ENCODE measurements at regions not wholly inside any gene's neighbourhood (a gene's known extent, or its start where the extent isn't known, plus 50 kb on each side); places are given as distances from the start of the nearest gene placed in this dataset.

GRCh38 chr12:97784904-97785303 is 322.3 kb downstream of the RMST start:
- Histone ChIP-seq H3K4me1 (ENCODE audit: control insufficient read depth, insufficient read depth, low read length) (no peaks in the 10 kb centered on the region), H3K4me3 (ENCODE audit: low read length) (no peak overlapping the region), H3K9me3 (ENCODE audit: control insufficient read depth, low read depth, low read length) (no peaks in the 10 kb centered on the region), H3K27me3 (ENCODE audit: control insufficient read depth, insufficient read depth, low read length) (no peaks in the 10 kb centered on the region), H3K36me3 (ENCODE audit: control insufficient read depth, insufficient read depth, low read length) (no peaks in the 10 kb centered on the region), H3K27ac (ENCODE audit: low read length) (no peak overlapping the region)
- no peak for DNase-seq

DNA sequence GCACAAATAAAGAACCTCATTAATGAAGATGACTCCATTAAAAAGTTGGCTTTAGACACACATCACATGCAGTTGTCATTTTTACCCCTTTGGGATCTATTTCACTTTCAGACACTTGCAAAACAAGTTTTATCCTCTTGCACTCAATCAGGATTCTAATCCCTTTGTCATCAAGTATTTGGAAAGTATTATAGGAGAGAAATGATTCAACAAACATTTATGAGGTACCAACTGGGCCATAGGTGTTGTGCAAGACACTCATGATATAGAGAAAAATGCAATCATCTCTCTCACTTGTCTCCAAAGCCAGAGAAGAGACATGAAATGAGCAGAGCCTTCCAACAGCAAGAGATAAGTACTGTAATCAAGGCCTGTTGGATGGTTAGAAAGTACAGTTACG is 327.7 kb downstream of the RMST start:
- no peak overlapping the region for H3K27ac ChIP-seq (ENCODE audit: low read length)
- no peaks in the 10 kb centered on the region for H3K27me3 ChIP-seq (ENCODE audit: control insufficient read depth, insufficient read depth, low read length)
- H3K9me3 ChIP-seq (ENCODE audit: control insufficient read depth, low read depth, low read length), result no peaks in the 10 kb centered on the region
- H3K4me1 ChIP-seq (ENCODE audit: control insufficient read depth, insufficient read depth, low read length), result no peaks in the 10 kb centered on the region
- WGBS (ENCODE audit: insufficient coverage, low lambda C conversion rate), result no CpG with 5 or more reads among the region's 1 CpG
- no peak overlapping the region for H3K4me3 ChIP-seq (ENCODE audit: low read length)
- DNase-seq, result no peak
- H3K36me3 ChIP-seq (ENCODE audit: control insufficient read depth, insufficient read depth, low read length), result no peaks in the 10 kb centered on the region

GRCh38 chr12:97797473-97797872 is 334.9 kb downstream of the RMST start:
- H3K36me3 ChIP-seq (ENCODE audit: control insufficient read depth, insufficient read depth, low read length), result no peaks in the 10 kb centered on the region
- H3K4me1 ChIP-seq (ENCODE audit: control insufficient read depth, insufficient read depth, low read length), result no peaks in the 10 kb centered on the region
- no peaks in the 10 kb centered on the region for H3K27me3 ChIP-seq (ENCODE audit: control insufficient read depth, insufficient read depth, low read length)
- no peak for DNase-seq
- no peak overlapping the region for H3K27ac ChIP-seq (ENCODE audit: low read length)
- no CpG with 5 or more reads among the region's 3 CpGs for WGBS (ENCODE audit: insufficient coverage, low lambda C conversion rate)
- H3K4me3 ChIP-seq (ENCODE audit: low read length), result no peak overlapping the region
- H3K9me3 ChIP-seq (ENCODE audit: control insufficient read depth, low read depth, low read length), result no peaks in the 10 kb centered on the region

GRCh38 chr12:97800561-97800960 is 338.0 kb downstream of the RMST start:
- Histone ChIP-seq H3K27me3 (ENCODE audit: control insufficient read depth, insufficient read depth, low read length) (no peaks in the 10 kb centered on the region), H3K4me1 (ENCODE audit: control insufficient read depth, insufficient read depth, low read length) (no peaks in the 10 kb centered on the region), H3K4me3 (ENCODE audit: low read length) (no peak overlapping the region), H3K9me3 (ENCODE audit: control insufficient read depth, low read depth, low read length) (no peaks in the 10 kb centered on the region), H3K27ac (ENCODE audit: low read length) (no peak overlapping the region), H3K36me3 (ENCODE audit: control insufficient read depth, insufficient read depth, low read length) (no peaks in the 10 kb centered on the region)
- no peak for DNase-seq
- 81% methylated on average over 2 of the region's 3 CpGs for WGBS (ENCODE audit: insufficient coverage, low lambda C conversion rate)

GRCh38 chr12:97801471-97802059 is 339.0 kb downstream of the RMST start:
- Histone ChIP-seq H3K4me1 (ENCODE audit: control insufficient read depth, insufficient read depth, low read length) (no peaks in the 10 kb centered on the region), H3K4me3 (ENCODE audit: low read length) (no peak overlapping the region), H3K36me3 (ENCODE audit: control insufficient read depth, insufficient read depth, low read length) (no peaks in the 10 kb centered on the region), H3K27ac (ENCODE audit: low read length) (no peak overlapping the region), H3K9me3 (ENCODE audit: control insufficient read depth, low read depth, low read length) (no peaks in the 10 kb centered on the region), H3K27me3 (ENCODE audit: control insufficient read depth, insufficient read depth, low read length) (no peaks in the 10 kb centered on the region)
- DNase-seq, result no peak
- 93% methylated on average over 3 of the region's 5 CpGs for WGBS (ENCODE audit: insufficient coverage, low lambda C conversion rate)

- 52% methylated on average over 4 of the region's 8 CpGs for WGBS (ENCODE audit: insufficient coverage, low lambda C conversion rate)
- H3K27me3 ChIP-seq (ENCODE audit: control insufficient read depth, insufficient read depth, low read length), result no peaks in the 10 kb centered on the region
- H3K9me3 ChIP-seq (ENCODE audit: control insufficient read depth, low read depth, low read length), result no peaks in the 10 kb centered on the region
- H3K4me3 ChIP-seq (ENCODE audit: low read length), result no peak overlapping the region
- no peak overlapping the region for H3K27ac ChIP-seq (ENCODE audit: low read length)
- no peaks in the 10 kb centered on the region for H3K4me1 ChIP-seq (ENCODE audit: control insufficient read depth, insufficient read depth, low read length)
- no peak for DNase-seq
- no peaks in the 10 kb centered on the region for H3K36me3 ChIP-seq (ENCODE audit: control insufficient read depth, insufficient read depth, low read length)
Observed at GRCh38 chr12:97805146-97805545, 342.5 kb downstream of the RMST start.

DNA sequence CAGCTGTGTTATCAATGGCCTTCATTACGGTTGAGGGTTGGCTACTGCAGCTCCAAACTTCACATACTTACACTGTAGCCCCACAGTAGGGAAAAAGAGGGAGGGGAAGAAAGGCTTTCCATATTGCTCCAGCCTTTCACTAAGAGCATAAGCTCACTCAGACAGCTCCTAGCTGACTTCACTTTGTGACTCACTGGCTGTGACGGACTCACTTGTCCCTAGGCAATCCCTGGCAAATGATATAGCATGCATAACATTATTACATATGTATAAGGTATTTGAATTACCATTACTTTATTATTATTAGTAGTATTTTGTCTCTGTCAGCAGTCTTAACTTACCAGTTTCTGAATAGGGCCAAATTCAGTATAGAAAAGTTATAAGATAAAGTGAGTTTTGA is 350.7 kb downstream of the RMST start:
- Histone ChIP-seq H3K27me3 (ENCODE audit: control insufficient read depth, insufficient read depth, low read length) (no peaks in the 10 kb centered on the region), H3K9me3 (ENCODE audit: control insufficient read depth, low read depth, low read length) (no peaks in the 10 kb centered on the region), H3K36me3 (ENCODE audit: control insufficient read depth, insufficient read depth, low read length) (no peaks in the 10 kb centered on the region), H3K4me1 (ENCODE audit: control insufficient read depth, insufficient read depth, low read length) (no peaks in the 10 kb centered on the region), H3K4me3 (ENCODE audit: low read length) (no peak overlapping the region), H3K27ac (ENCODE audit: low read length) (no peak overlapping the region)
- WGBS (ENCODE audit: insufficient coverage, low lambda C conversion rate), result no CpG with 5 or more reads among the region's 2 CpGs
- no peak for DNase-seq

DNA sequence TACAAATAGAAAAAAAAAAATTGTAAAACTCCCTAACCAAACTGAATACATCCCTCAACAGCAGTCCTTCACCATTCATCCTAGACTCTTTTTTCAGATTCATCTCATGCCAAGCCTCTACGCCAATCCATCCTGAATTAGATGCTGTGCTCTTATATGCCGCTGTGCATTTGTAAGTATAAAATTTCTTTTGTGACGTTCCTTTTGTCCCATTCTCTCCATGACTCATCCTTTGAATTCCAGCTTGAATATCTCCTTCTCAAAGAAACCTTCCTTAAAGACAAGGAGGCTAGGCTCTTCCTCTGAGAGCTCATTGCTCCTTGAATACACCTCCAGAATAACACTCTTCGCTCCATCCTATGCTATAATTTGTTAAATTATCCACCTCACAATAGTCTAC is 359.2 kb downstream of the RMST start:
- no peak overlapping the region for H3K4me3 ChIP-seq (ENCODE audit: low read length)
- no peaks in the 10 kb centered on the region for H3K36me3 ChIP-seq (ENCODE audit: control insufficient read depth, insufficient read depth, low read length)
- no peaks in the 10 kb centered on the region for H3K4me1 ChIP-seq (ENCODE audit: control insufficient read depth, insufficient read depth, low read length)
- 100% methylated on average over 2 of the region's 4 CpGs for WGBS (ENCODE audit: insufficient coverage, low lambda C conversion rate)
- H3K9me3 ChIP-seq (ENCODE audit: control insufficient read depth, low read depth, low read length), result no peaks in the 10 kb centered on the region
- H3K27me3 ChIP-seq (ENCODE audit: control insufficient read depth, insufficient read depth, low read length), result no peaks in the 10 kb centered on the region
- DNase-seq, result no peak
- H3K27ac ChIP-seq (ENCODE audit: low read length), result no peak overlapping the region

- Histone ChIP-seq H3K36me3 (ENCODE audit: control insufficient read depth, insufficient read depth, low read length) (no peaks in the 10 kb centered on the region), H3K27ac (ENCODE audit: low read length) (no peak overlapping the region), H3K4me1 (ENCODE audit: control insufficient read depth, insufficient read depth, low read length) (no peaks in the 10 kb centered on the region), H3K4me3 (ENCODE audit: low read length) (no peak overlapping the region), H3K9me3 (ENCODE audit: control insufficient read depth, low read depth, low read length) (no peaks in the 10 kb centered on the region), H3K27me3 (ENCODE audit: control insufficient read depth, insufficient read depth, low read length) (no peaks in the 10 kb centered on the region)
- WGBS (ENCODE audit: insufficient coverage, low lambda C conversion rate), result 92% methylated on average over 2 of the region's 4 CpGs
- DNase-seq, result no peak
Observed at GRCh38 chr12:97835541-97835940, 372.9 kb downstream of the RMST start.

GRCh38 chr12:97837401-97837800 is 374.8 kb downstream of the RMST start:
- Histone ChIP-seq H3K4me3 (ENCODE audit: low read length) (no peak overlapping the region), H3K9me3 (ENCODE audit: control insufficient read depth, low read depth, low read length) (no peaks in the 10 kb centered on the region), H3K4me1 (ENCODE audit: control insufficient read depth, insufficient read depth, low read length) (no peaks in the 10 kb centered on the region), H3K27me3 (ENCODE audit: control insufficient read depth, insufficient read depth, low read length) (no peaks in the 10 kb centered on the region), H3K36me3 (ENCODE audit: control insufficient read depth, insufficient read depth, low read length) (no peaks in the 10 kb centered on the region), H3K27ac (ENCODE audit: low read length) (no peak overlapping the region)
- DNase-seq, result no peak

DNA sequence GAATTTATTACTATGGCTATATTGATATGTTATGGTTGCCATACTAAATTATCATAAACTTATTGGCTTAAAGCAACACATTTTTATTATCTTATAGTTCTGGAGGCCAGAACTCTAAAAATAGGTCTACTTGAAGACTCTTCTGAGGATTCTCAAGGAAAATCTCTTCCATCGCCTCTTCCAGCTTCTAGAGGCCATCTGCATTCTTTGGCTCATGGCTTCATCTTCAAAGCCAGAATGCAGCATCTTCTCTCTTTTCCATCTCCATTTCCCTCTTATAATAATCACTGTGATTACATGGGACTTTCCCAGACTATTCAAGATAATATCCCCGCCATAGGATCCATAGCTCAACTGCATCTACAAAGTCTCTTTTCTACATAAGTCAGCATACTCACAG is 385.4 kb downstream of the RMST start:
- H3K36me3 ChIP-seq (ENCODE audit: control insufficient read depth, insufficient read depth, low read length), result no peaks in the 10 kb centered on the region
- H3K27me3 ChIP-seq (ENCODE audit: control insufficient read depth, insufficient read depth, low read length), result no peaks in the 10 kb centered on the region
- no peaks in the 10 kb centered on the region for H3K9me3 ChIP-seq (ENCODE audit: control insufficient read depth, low read depth, low read length)
- no CpG with 5 or more reads among the region's 2 CpGs for WGBS (ENCODE audit: insufficient coverage, low lambda C conversion rate)
- H3K4me1 ChIP-seq (ENCODE audit: control insufficient read depth, insufficient read depth, low read length), result no peaks in the 10 kb centered on the region
- no peak for DNase-seq
- H3K4me3 ChIP-seq (ENCODE audit: low read length), result no peak overlapping the region
- no peak overlapping the region for H3K27ac ChIP-seq (ENCODE audit: low read length)

All from large intestine (tissue), 3 donors.